HepG2 (cell line): ENCODE measurements at regions not wholly inside any gene's neighbourhood (a gene's known extent, or its start where the extent isn't known, plus 50 kb on each side); places are given as distances from the start of the nearest gene placed in this dataset.

ENCODE experiments used
- ATAC-seq: fragments of 200-7000 bp; cut with Tn5 transposase; 3 replicates; pipeline ENCODE4 v1.9.1; 2020; ENCODE audit warnings: mild to moderate bottlenecking, moderate library complexity
- BruUV-seq: library from RNA; stranded (reverse); fragments of 400-500 nt; replicated peaks from 2 replicates; lab custom pipeline; 2021; lab: Mats Ljungman, UMichigan
- CTCF ChIA-PET: fragments of 300-600 bp; formaldehyde crosslinking; extraction: SDS; loops from one replicate; lab custom pipeline; 2021; ENCODE audit warnings: low total read pairs, inconsistent platforms, low intra/inter-chr PET ratio; lab: Yijun Ruan, JAX
- POLR2A ChIA-PET: fragments of 350-600 bp; sonication (Branson Sonifier 250); formaldehyde crosslinking; loops from one replicate; lab custom pipeline; 2020; ENCODE audit warnings: antibody characterized with exemption, inconsistent platforms; lab: Yijun Ruan, JAX
- DNase-seq: peaks from one replicate; pipeline ENCODE4 v3.0.0-alpha.2; 2015; ENCODE audit warnings: low spot score
- FAIRE-seq: peaks from 3 replicates; lab custom pipeline; 2011; peaks lifted over from hg19 to GRCh38; lab: Jason Lieb, UNC
- H2AFZ ChIP-seq: one replicate; pipeline ENCODE4 v1.6.1; 2011; ENCODE audit warnings: low read length, inconsistent platforms
- H3K27ac ChIP-seq: fragments of 300-600 bp; 3 replicates; pipeline ENCODE4 v1.8.0; 2011; ENCODE audit warnings: mixed run types, mild to moderate bottlenecking, mixed read lengths, low read length, inconsistent platforms; ENCODE audit not compliant: insufficient read depth; ENCODE audit errors: extremely low read length
- H3K27me3 ChIP-seq, 2 experiments: fragments of 200-600 bp in 1 of 2; 2 replicates in 1 of 2; 3 replicates in 1 of 2; pipeline versions ENCODE4 v1.6.0 to v1.8.0; 2011; ENCODE audit warnings: low read length in 2 of 2, mild to moderate bottlenecking in 2 of 2, moderate library complexity in 2 of 2, inconsistent platforms in 1 of 2; ENCODE audit not compliant: insufficient read depth in 2 of 2, control insufficient read depth in 1 of 2
- H3K36me3 ChIP-seq, 2 experiments: fragments of 200-600 bp in 1 of 2; replicated peaks in 1 of 2; 2 replicates in 1 of 2; 3 replicates in 1 of 2; pipeline versions ENCODE4 v1.5.1 to v1.8.0; 2011; ENCODE audit warnings: low read length in 2 of 2, inconsistent platforms in 1 of 2; ENCODE audit not compliant: insufficient read depth in 2 of 2, control insufficient read depth in 1 of 2
- H3K4me1 ChIP-seq: 2 replicates; pipeline ENCODE4 v1.5.1; 2012; ENCODE audit warnings: low read length, inconsistent platforms; ENCODE audit not compliant: insufficient read depth
- H3K4me2 ChIP-seq: 2 replicates; pipeline ENCODE4 v1.6.0; 2011; ENCODE audit warnings: low read depth, low read length, inconsistent platforms
- H3K4me3 ChIP-seq, 3 experiments: fragments of 200-600 bp in 1 of 3; sonication (generic), shearing (Covaris generic) in 1 of 3; replicated peaks in 1 of 3; 2 replicates each; pipeline ENCODE4 v1.5.1; 2011 to 2016; ENCODE audit warnings: low read length in 3 of 3, inconsistent platforms in 2 of 3, low read depth in 2 of 3, mild to moderate bottlenecking in 2 of 3, control low read depth in 1 of 3, mixed read lengths in 1 of 3; ENCODE audit not compliant: insufficient read depth in 1 of 3
- H3K79me2 ChIP-seq: one replicate; pipeline ENCODE4 v1.6.1; 2011; ENCODE audit warnings: low read length, inconsistent platforms; ENCODE audit not compliant: insufficient read depth
- H3K9ac ChIP-seq: 2 replicates; pipeline ENCODE4 v1.6.0; 2011; ENCODE audit warnings: mild to moderate bottlenecking, low read depth, low read length, inconsistent platforms; ENCODE audit not compliant: insufficient read depth
- H3K9me3 ChIP-seq: 2 replicates; pipeline ENCODE4 v1.5.1; 2012; ENCODE audit warnings: mild to moderate bottlenecking, low read length
- H4K20me1 ChIP-seq: 2 replicates; pipeline ENCODE4 v1.6.0; 2011; ENCODE audit warnings: inconsistent platforms, mild to moderate bottlenecking, low read length, moderate library complexity; ENCODE audit not compliant: insufficient read depth
- EP300 ChIP-seq, 3 experiments: sonication (generic) in 1 of 3; formaldehyde crosslinking in 1 of 3; IDR thresholded peaks; 2 replicates each; pipeline versions ENCODE4 v1.5.1 to v1.6.1; 2011 to 2020; ENCODE audit warnings: low read depth in 2 of 3, low read length in 2 of 3, borderline replicate concordance in 1 of 3, improper control_type of control experiment in 1 of 3, mild to moderate bottlenecking in 1 of 3, missing genetic modification reagents in 1 of 3, moderate library complexity in 1 of 3
- FOXJ3 ChIP-seq: sonication (generic); formaldehyde crosslinking; IDR thresholded peaks from 2 replicates; pipeline ENCODE4 v1.4.0; 2020; ENCODE audit warnings: missing genetic modification reagents, mild to moderate bottlenecking, borderline replicate concordance
- FOXP1 ChIP-seq, 2 experiments: fragments of 450-650 bp in 1 of 2; IDR thresholded peaks; 2 replicates each; pipeline ENCODE4 v1.6.1; 2017 to 2018; ENCODE audit warnings: antibody characterized with exemption in 1 of 2
- GLI4 ChIP-seq: sonication (generic); formaldehyde crosslinking; IDR thresholded peaks from 2 replicates; pipeline ENCODE4 v1.5.1; 2020; ENCODE audit warnings: missing genetic modification reagents, mild to moderate bottlenecking, moderate library complexity, borderline replicate concordance
- KLF15 ChIP-seq: sonication (generic); formaldehyde crosslinking; IDR thresholded peaks from 2 replicates; pipeline ENCODE4 v1.8.1; 2023; ENCODE audit warnings: borderline replicate concordance, mild to moderate bottlenecking, inconsistent platforms, missing genetic modification reagents, mixed read lengths
- POLR2G ChIP-seq: fragments of 200-400 bp; formaldehyde crosslinking; IDR thresholded peaks from 2 replicates; pipeline ENCODE4 v1.6.1; 2018; ENCODE audit warnings: mild to moderate bottlenecking, low read depth, low read length, moderate library complexity
- SRF ChIP-seq: IDR thresholded peaks from 2 replicates; pipeline ENCODE4 v1.6.1; 2011; ENCODE audit warnings: mild to moderate bottlenecking, low read depth, low read length, moderate library complexity
- STAT6 ChIP-seq: sonication (generic); formaldehyde crosslinking; IDR thresholded peaks from 2 replicates; pipeline ENCODE4 v1.4.0; 2020; ENCODE audit warnings: missing genetic modification reagents, mild to moderate bottlenecking, borderline replicate concordance
- ZNF224 ChIP-seq: sonication (generic); formaldehyde crosslinking; IDR thresholded peaks from 2 replicates; pipeline ENCODE4 v1.5.0; 2020; ENCODE audit warnings: mild to moderate bottlenecking, missing genetic modification reagents
- ZNF510 ChIP-seq: sonication (generic); formaldehyde crosslinking; IDR thresholded peaks from 2 replicates; pipeline ENCODE4 v1.4.0; 2020; ENCODE audit warnings: low read depth, mild to moderate bottlenecking, missing genetic modification reagents
- ZNF589 ChIP-seq: sonication (generic); formaldehyde crosslinking; conservative IDR thresholded peaks from 2 replicates; pipeline ENCODE4 v1.8.0; 2022; ENCODE audit warnings: mild to moderate bottlenecking, moderate library complexity, missing genetic modification reagents
- ZNF768 ChIP-seq: sonication (generic); formaldehyde crosslinking; IDR thresholded peaks from 2 replicates; pipeline ENCODE4 v1.4.0; 2020; ENCODE audit warnings: missing genetic modification reagents
- WGBS: methylation state at CpG from one replicate; pipeline ENCODE4 v1.1.6; 2017; ENCODE audit warnings: low lambda C conversion rate; 5-methylcytosine and 5-hydroxymethylcytosine counted together
- in situ Hi-C: cut with HindIII; loops from 2 replicates; pipeline ENCODE4 v1.10.0; 2017; ENCODE audit warnings: low pct_unique_long_range_greater_than_20kb; ENCODE audit not compliant: extremely low pct_ligation_motif_present
- intact Hi-C: fragments of 100-400 bp; cut with micrococcal nuclease; formaldehyde crosslinking; loops from one replicate; pipeline ENCODE4 v1.10.0; 2022; ENCODE audit not compliant: unreplicated experiment
- TF ChIP-seq, protein P1 (sequence below): sonication (generic); formaldehyde crosslinking; IDR thresholded peaks from 2 replicates; pipeline ENCODE4 v1.9.0; 2021; ENCODE audit warnings: missing genetic modification reagents, mild to moderate bottlenecking, borderline replicate concordance
- TF ChIP-seq, protein P2 (sequence below): sonication (generic); formaldehyde crosslinking; IDR thresholded peaks from 2 replicates; pipeline ENCODE4 v1.4.0; 2020; ENCODE audit warnings: missing genetic modification reagents
- TF ChIP-seq, protein P3 (sequence below): sonication (generic); formaldehyde crosslinking; IDR thresholded peaks from 2 replicates; pipeline ENCODE4 v1.4.0; 2020; ENCODE audit warnings: missing genetic modification reagents

- ChIA-PET POLR2A (interaction anchor here (1.6 kb wide), 1 partner anchor 110 kb away, joined by 5 read pairs; no protein-coding TSS in a partner anchor), CTCF (no interaction called here)
- Histone ChIP-seq H3K4me3 (no peak overlapping the region), H4K20me1 (no peaks in the 10 kb centered on the region), H2AFZ (no peak overlapping the region), H3K79me2 (no peaks in the 10 kb centered on the region), H3K9me3 (no peaks in the 10 kb centered on the region), H3K4me2 (peak overlapping the region; percentile 23; the same call in 1 of the 2 replicates), H3K27me3 (no peaks in the 10 kb centered on the region), H3K9ac (no peak overlapping the region), H3K27ac (no peak overlapping the region), H3K36me3 (no peaks in the 10 kb centered on the region), H3K4me1 (peaks cover 53% of the 10 kb centered on the region)
- peak; percentile 72 for ATAC-seq
- DNase-seq, result no peak
- 25% methylated on average over 5 of the region's 5 CpGs for WGBS
- FAIRE-seq, result no peak
- intact Hi-C loops, result no loop called here
- in situ Hi-C loops, result no loop called here
- no TSS peak for BruUV-seq
- TF ChIP-seq, protein P1, sequence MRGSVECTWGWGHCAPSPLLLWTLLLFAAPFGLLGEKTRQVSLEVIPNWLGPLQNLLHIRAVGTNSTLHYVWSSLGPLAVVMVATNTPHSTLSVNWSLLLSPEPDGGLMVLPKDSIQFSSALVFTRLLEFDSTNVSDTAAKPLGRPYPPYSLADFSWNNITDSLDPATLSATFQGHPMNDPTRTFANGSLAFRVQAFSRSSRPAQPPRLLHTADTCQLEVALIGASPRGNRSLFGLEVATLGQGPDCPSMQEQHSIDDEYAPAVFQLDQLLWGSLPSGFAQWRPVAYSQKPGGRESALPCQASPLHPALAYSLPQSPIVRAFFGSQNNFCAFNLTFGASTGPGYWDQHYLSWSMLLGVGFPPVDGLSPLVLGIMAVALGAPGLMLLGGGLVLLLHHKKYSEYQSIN (CRISPR knock-in tag), result no peak
- no peak for TF ChIP-seq GLI4 (CRISPR knock-in tag)
- TF ChIP-seq, protein P2, sequence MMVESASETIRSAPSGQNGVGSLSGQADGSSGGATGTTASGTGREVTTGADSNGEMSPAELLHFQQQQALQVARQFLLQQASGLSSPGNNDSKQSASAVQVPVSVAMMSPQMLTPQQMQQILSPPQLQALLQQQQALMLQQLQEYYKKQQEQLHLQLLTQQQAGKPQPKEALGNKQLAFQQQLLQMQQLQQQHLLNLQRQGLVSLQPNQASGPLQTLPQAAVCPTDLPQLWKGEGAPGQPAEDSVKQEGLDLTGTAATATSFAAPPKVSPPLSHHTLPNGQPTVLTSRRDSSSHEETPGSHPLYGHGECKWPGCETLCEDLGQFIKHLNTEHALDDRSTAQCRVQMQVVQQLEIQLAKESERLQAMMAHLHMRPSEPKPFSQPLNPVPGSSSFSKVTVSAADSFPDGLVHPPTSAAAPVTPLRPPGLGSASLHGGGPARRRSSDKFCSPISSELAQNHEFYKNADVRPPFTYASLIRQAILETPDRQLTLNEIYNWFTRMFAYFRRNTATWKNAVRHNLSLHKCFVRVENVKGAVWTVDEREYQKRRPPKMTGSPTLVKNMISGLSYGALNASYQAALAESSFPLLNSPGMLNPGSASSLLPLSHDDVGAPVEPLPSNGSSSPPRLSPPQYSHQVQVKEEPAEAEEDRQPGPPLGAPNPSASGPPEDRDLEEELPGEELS (CRISPR knock-in tag), result peak; percentile 33; the same call in 1 of the 2 replicates
- no peak for TF ChIP-seq ZNF768
- TF ChIP-seq SRF, result peak; percentile 65
- TF ChIP-seq EP300 (IDR thresholded peaks at IDR 0.05; ENCODE audit: low read depth in 2 of 2, low read length in 2 of 2), result peak in 1 of 2 experiments; percentile 54; a peak in 1 of 4 replicates
- no peak for TF ChIP-seq EP300 (CRISPR knock-in tag; IDR thresholded peaks at IDR 0.05; ENCODE audit: borderline replicate concordance)
- no peak for TF ChIP-seq POLR2G
- no peak for TF ChIP-seq ZNF224 (CRISPR knock-in tag)
- TF ChIP-seq FOXP1 (IDR thresholded peaks at IDR 0.05), result no peak
- TF ChIP-seq FOXP1 (CRISPR knock-in tag; IDR thresholded peaks at IDR 0.05), result peak; percentile 73
- TF ChIP-seq, protein P3, sequence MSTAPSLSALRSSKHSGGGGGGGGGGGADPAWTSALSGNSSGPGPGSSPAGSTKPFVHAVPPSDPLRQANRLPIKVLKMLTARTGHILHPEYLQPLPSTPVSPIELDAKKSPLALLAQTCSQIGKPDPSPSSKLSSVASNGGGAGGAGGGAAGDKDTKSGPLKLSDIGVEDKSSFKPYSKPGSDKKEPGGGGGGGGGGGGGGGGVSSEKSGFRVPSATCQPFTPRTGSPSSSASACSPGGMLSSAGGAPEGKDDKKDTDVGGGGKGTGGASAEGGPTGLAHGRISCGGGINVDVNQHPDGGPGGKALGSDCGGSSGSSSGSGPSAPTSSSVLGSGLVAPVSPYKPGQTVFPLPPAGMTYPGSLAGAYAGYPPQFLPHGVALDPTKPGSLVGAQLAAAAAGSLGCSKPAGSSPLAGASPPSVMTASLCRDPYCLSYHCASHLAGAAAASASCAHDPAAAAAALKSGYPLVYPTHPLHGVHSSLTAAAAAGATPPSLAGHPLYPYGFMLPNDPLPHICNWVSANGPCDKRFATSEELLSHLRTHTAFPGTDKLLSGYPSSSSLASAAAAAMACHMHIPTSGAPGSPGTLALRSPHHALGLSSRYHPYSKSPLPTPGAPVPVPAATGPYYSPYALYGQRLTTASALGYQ (CRISPR knock-in tag), result 0 out of 2 replicates have a peak, but pooled peaks have one; percentile 36
- TF ChIP-seq ZNF589 (CRISPR knock-in tag), result no peak
- TF ChIP-seq ZNF510, result no peak
- no peak for TF ChIP-seq KLF15 (CRISPR knock-in tag)
- peak; percentile 50; the same call in 1 of the 2 replicates for TF ChIP-seq FOXJ3 (CRISPR knock-in tag)
- 0 out of 2 replicates have a peak, but pooled peaks have one; percentile 58 for TF ChIP-seq STAT6 (CRISPR knock-in tag)
Measured at GRCh38 chr6:139485742-139486475, 111.5 kb upstream of the CITED2 start.
